Keratinocyte (primary cell): ENCODE measurements at regions not wholly inside any gene's neighbourhood (a gene's known extent, or its start where the extent isn't known, plus 50 kb on each side); places are given as distances from the start of the nearest gene placed in this dataset.

Experiments
- DNase-seq: peaks from one replicate; pipeline ENCODE4 v3.0.0-alpha.2; 2011; ENCODE audit warnings: low read depth, missing footprints, low spot score
- FAIRE-seq: peaks from 2 replicates; lab custom pipeline; 2011; peaks lifted over from hg19 to GRCh38; lab: Jason Lieb, UNC
- H2AFZ ChIP-seq: 2 replicates; pipeline ENCODE4 v1.6.0; 2012; ENCODE audit warnings: low read length, control low read depth, inconsistent platforms; ENCODE audit not compliant: control insufficient read depth
- H3K27ac ChIP-seq: 2 replicates; pipeline ENCODE4 v1.5.1; 2011; ENCODE audit warnings: low read length; ENCODE audit not compliant: control insufficient read depth, insufficient read depth
- H3K27me3 ChIP-seq: 3 replicates; pipeline ENCODE4 v1.6.0; 2011; ENCODE audit warnings: low read length; ENCODE audit not compliant: control insufficient read depth, insufficient read depth; ENCODE audit errors: extremely low read depth
- H3K36me3 ChIP-seq, 2 experiments: 2 replicates in 1 of 2; 3 replicates in 1 of 2; pipeline ENCODE4 v1.5.1; 2011; ENCODE audit warnings: low read length in 2 of 2, mild to moderate bottlenecking in 1 of 2; ENCODE audit not compliant: control insufficient read depth in 2 of 2, insufficient read depth in 2 of 2; ENCODE audit errors: extremely low read depth in 1 of 2
- H3K4me1 ChIP-seq: 3 replicates; pipeline ENCODE4 v1.5.1; 2011; ENCODE audit warnings: low read length; ENCODE audit not compliant: control insufficient read depth, insufficient read depth; ENCODE audit errors: extremely low read depth
- H3K4me2 ChIP-seq: 3 replicates; pipeline ENCODE4 v1.6.0; 2011; ENCODE audit warnings: low read depth, low read length; ENCODE audit not compliant: control insufficient read depth, insufficient read depth; ENCODE audit errors: extremely low read depth
- H3K4me3 ChIP-seq, 3 experiments: fragments of 200-600 bp in 1 of 3; sonication (generic) in 1 of 3; 2 replicates in 2 of 3; 3 replicates in 1 of 3; pipeline ENCODE4 v1.5.1; 2011 to 2016; ENCODE audit warnings: low read length in 3 of 3, mild to moderate bottlenecking in 3 of 3, control low read depth in 2 of 3, inconsistent platforms in 1 of 3, low read depth in 1 of 3, mixed read lengths in 1 of 3, mixed run types in 1 of 3, moderate library complexity in 1 of 3; ENCODE audit not compliant: control insufficient read depth in 2 of 3, insufficient read depth in 2 of 3; ENCODE audit errors: extremely low read depth in 1 of 3
- H3K79me2 ChIP-seq: 2 replicates; pipeline ENCODE4 v1.6.0; 2012; ENCODE audit warnings: low read length; ENCODE audit not compliant: control insufficient read depth, insufficient read depth
- H3K9ac ChIP-seq: 3 replicates; pipeline ENCODE4 v1.6.0; 2011; ENCODE audit warnings: low read length; ENCODE audit not compliant: control insufficient read depth, insufficient read depth; ENCODE audit errors: extremely low read depth
- H3K9me1 ChIP-seq: 3 replicates; pipeline ENCODE4 v1.6.0; 2011; ENCODE audit warnings: low read length; ENCODE audit not compliant: control insufficient read depth, insufficient read depth; ENCODE audit errors: extremely low read depth
- H3K9me3 ChIP-seq: 2 replicates; pipeline ENCODE4 v1.5.1; 2012; ENCODE audit warnings: low read depth, low read length; ENCODE audit not compliant: control insufficient read depth
- H4K20me1 ChIP-seq: 3 replicates; pipeline ENCODE4 v1.6.0; 2011; ENCODE audit warnings: low read length; ENCODE audit not compliant: control insufficient read depth, insufficient read depth; ENCODE audit errors: extremely low read depth
- EZH2 ChIP-seq: IDR thresholded peaks from one replicate; pipeline ENCODE4 v1.6.1; 2012; ENCODE audit warnings: inconsistent platforms, mild to moderate bottlenecking, low read length, moderate library complexity
- dilution Hi-C: fragments of 300-500 bp; cut with MboI; formaldehyde crosslinking; loops from one replicate; pipeline ENCODE4 v1.7.0; 2020; ENCODE audit warnings: low sequenced_read_pairs; ENCODE audit not compliant: extremely low pct_ligation_motif_present
- TF ChIP-seq, protein P1 (sequence below), 3 experiments: IDR thresholded peaks in 1 of 3; conservative IDR thresholded peaks in 1 of 3; optimal IDR thresholded peaks in 1 of 3; 2 replicates in 2 of 3; 3 replicates in 1 of 3; pipeline versions ENCODE3 to v1.5.1; 2011; ENCODE audit warnings: low read length in 3 of 3, mild to moderate bottlenecking in 3 of 3, moderate library complexity in 2 of 3, control low read depth in 1 of 3, inconsistent platforms in 1 of 3; ENCODE audit not compliant: insufficient read depth in 2 of 3; ENCODE audit errors: extremely low read depth in 1 of 3

DNA sequence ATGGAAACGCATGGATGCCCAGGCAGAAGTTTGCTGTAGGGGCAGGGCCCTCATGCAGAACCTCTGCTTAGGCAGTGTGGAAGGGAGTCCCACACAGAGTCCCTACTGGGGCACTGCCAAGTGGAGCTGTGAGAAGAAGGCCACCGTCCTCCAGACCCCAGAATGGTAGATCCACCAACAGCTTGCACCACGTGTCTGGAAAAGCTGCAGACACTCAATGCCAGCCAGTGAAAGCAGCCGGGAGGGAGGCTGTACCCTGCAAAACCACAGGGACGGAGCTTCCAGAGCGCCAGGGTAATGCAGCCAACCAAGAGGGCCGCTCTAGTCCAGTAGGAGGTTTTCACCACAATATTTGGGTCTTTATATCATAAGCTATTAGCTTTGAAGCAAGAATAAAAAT lies 97.1 kb upstream of the IQSEC1 start:
- Histone ChIP-seq H3K27me3 (peaks cover under 1% of the 10 kb centered on the region), H4K20me1 (no peaks in the 10 kb centered on the region), H2AFZ (no peak overlapping the region), H3K27ac (no peak overlapping the region), H3K9me3 (no peaks in the 10 kb centered on the region), H3K4me1 (no peaks in the 10 kb centered on the region), H3K9me1 (no peaks in the 10 kb centered on the region), H3K4me3 (no peak overlapping the region), H3K9ac (no peak overlapping the region), H3K36me3 (no peaks in the 10 kb centered on the region), H3K79me2 (no peaks in the 10 kb centered on the region), H3K4me2 (no peak overlapping the region)
- dilution Hi-C loops, result no loop called here
- no peak for TF ChIP-seq EZH2
- TF ChIP-seq, protein P1, sequence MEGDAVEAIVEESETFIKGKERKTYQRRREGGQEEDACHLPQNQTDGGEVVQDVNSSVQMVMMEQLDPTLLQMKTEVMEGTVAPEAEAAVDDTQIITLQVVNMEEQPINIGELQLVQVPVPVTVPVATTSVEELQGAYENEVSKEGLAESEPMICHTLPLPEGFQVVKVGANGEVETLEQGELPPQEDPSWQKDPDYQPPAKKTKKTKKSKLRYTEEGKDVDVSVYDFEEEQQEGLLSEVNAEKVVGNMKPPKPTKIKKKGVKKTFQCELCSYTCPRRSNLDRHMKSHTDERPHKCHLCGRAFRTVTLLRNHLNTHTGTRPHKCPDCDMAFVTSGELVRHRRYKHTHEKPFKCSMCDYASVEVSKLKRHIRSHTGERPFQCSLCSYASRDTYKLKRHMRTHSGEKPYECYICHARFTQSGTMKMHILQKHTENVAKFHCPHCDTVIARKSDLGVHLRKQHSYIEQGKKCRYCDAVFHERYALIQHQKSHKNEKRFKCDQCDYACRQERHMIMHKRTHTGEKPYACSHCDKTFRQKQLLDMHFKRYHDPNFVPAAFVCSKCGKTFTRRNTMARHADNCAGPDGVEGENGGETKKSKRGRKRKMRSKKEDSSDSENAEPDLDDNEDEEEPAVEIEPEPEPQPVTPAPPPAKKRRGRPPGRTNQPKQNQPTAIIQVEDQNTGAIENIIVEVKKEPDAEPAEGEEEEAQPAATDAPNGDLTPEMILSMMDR (optimal IDR thresholded peaks at IDR 0.05 in 1 of 3, IDR thresholded peaks at IDR 0.05 in 1 of 3, conservative IDR thresholded peaks at IDR 0.05 in 1 of 3; ENCODE audit: extremely low read depth in 1 of 3, insufficient read depth in 2 of 3, low read length in 3 of 3), result no peak
- FAIRE-seq (no peak), DNase-seq (no peak)

DNA sequence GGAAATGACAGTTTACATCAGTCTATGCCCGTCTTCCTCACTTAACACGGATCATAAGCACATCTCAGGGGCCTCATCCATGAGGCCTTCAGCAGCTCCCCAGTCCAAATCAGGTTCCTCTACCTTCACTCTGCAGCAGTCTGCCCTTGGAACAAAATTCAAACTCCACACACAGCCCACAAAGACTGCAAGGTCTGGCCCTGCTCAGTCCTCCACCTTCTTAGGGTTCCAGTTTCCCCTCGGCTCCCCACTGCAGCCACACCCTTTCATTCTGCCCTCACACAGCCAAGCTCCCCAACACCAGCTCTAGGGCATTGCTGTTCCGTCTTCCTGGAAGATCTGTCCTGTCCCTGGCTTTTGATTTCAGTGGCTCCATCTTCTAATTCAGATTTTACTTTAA lies 95.2 kb upstream of the IQSEC1 start:
- Histone ChIP-seq H3K79me2 (no peaks in the 10 kb centered on the region), H3K36me3 (no peaks in the 10 kb centered on the region), H3K4me2 (no peak overlapping the region), H3K9ac (no peak overlapping the region), H3K27me3 (peaks cover 8% of the 10 kb centered on the region), H3K9me1 (no peaks in the 10 kb centered on the region), H3K9me3 (no peaks in the 10 kb centered on the region), H4K20me1 (no peaks in the 10 kb centered on the region), H3K4me1 (no peaks in the 10 kb centered on the region), H3K27ac (no peak overlapping the region), H2AFZ (no peak overlapping the region), H3K4me3 (no peak overlapping the region)
- TF ChIP-seq EZH2, result no peak
- TF ChIP-seq, protein P1 (optimal IDR thresholded peaks at IDR 0.05 in 1 of 3, IDR thresholded peaks at IDR 0.05 in 1 of 3, conservative IDR thresholded peaks at IDR 0.05 in 1 of 3; ENCODE audit: extremely low read depth in 1 of 3, insufficient read depth in 2 of 3, low read length in 3 of 3), result no peak
- DNase-seq (no peak), FAIRE-seq (no peak)
- dilution Hi-C loops, result no loop called here
